OCI-LY1 (cell line): ENCODE measurements at regions not wholly inside any gene's neighbourhood (a gene's known extent, or its start where the extent isn't known, plus 50 kb on each side); places are given as distances from the start of the nearest gene placed in this dataset.

Source experiments
- H2AFZ ChIP-seq: fragments of 200-600 bp; sonication (generic), shearing (Covaris generic); 2 replicates; pipeline ENCODE4 v1.6.0; 2014; ENCODE audit warnings: antibody characterized with exemption, mild to moderate bottlenecking, low read length
- H3F3A ChIP-seq: fragments of 200-600 bp; sonication (generic), shearing (Covaris generic); 2 replicates; pipeline ENCODE4 v1.6.0; 2014; ENCODE audit warnings: mild to moderate bottlenecking, antibody characterized with exemption, low read length, moderate library complexity; ENCODE audit not compliant: insufficient read depth
- H3K27ac ChIP-seq: fragments of 200-600 bp; sonication (generic); 2 replicates; pipeline ENCODE4 v1.5.1; 2014; ENCODE audit warnings: low read length, mixed run types, mild to moderate bottlenecking, low read depth; ENCODE audit not compliant: poor library complexity, severe bottlenecking
- H3K27me3 ChIP-seq: fragments of 200-600 bp; sonication (generic); 2 replicates; pipeline ENCODE4 v1.6.0; 2014; ENCODE audit warnings: antibody characterized with exemption, mild to moderate bottlenecking, low read length, moderate library complexity; ENCODE audit not compliant: insufficient read depth
- H3K36me3 ChIP-seq: fragments of 200-600 bp; sonication (generic); 2 replicates; pipeline ENCODE4 v1.6.1; 2014; ENCODE audit warnings: mild to moderate bottlenecking, antibody characterized with exemption, low read length, moderate library complexity, mixed read lengths; ENCODE audit not compliant: insufficient read depth
- H3K4me1 ChIP-seq: fragments of 200-600 bp; sonication (generic); 2 replicates; pipeline ENCODE4 v1.5.1; 2014; ENCODE audit warnings: mild to moderate bottlenecking, low read length, moderate library complexity; ENCODE audit not compliant: insufficient read depth, severe bottlenecking
- H3K4me2 ChIP-seq: fragments of 200-600 bp; sonication (generic), shearing (Covaris generic); 2 replicates; pipeline ENCODE4 v1.6.1; 2014; ENCODE audit warnings: low read length
- H3K4me3 ChIP-seq: fragments of 200-600 bp; sonication (generic); 2 replicates; pipeline ENCODE4 v1.5.1; 2014; ENCODE audit warnings: low read length, low read depth, mild to moderate bottlenecking, mixed read lengths; ENCODE audit not compliant: poor library complexity, severe bottlenecking
- H3K79me2 ChIP-seq: fragments of 200-600 bp; shearing (Covaris generic); 2 replicates; pipeline ENCODE4 v1.6.1; 2016; ENCODE audit warnings: mixed run types, low read length, mixed read lengths; ENCODE audit not compliant: insufficient read depth
- H3K9ac ChIP-seq: fragments of 200-600 bp; sonication (generic), shearing (Covaris generic); 2 replicates; pipeline ENCODE4 v1.6.1; 2014; ENCODE audit warnings: mild to moderate bottlenecking, low read length, mixed read lengths
- H3K9me2 ChIP-seq: fragments of 200-600 bp; sonication (generic), shearing (Covaris generic); 2 replicates; pipeline ENCODE4 v1.6.1; 2014; ENCODE audit warnings: low read depth, mild to moderate bottlenecking, low read length, mixed read lengths
- H3K9me3 ChIP-seq: fragments of 200-600 bp; shearing (Covaris generic); 2 replicates; pipeline ENCODE4 v1.6.1; 2014; ENCODE audit warnings: low read length, mixed read lengths
- H4K20me1 ChIP-seq: fragments of 200-600 bp; sonication (generic), shearing (Covaris generic); 2 replicates; pipeline ENCODE4 v1.6.0; 2016; ENCODE audit warnings: mild to moderate bottlenecking, low read length; ENCODE audit not compliant: insufficient read depth
- EZH2 ChIP-seq: fragments of 200-600 bp; sonication (generic), shearing (Covaris generic); IDR thresholded peaks from 2 replicates; pipeline ENCODE4 v1.8.0; 2017; ENCODE audit warnings: borderline replicate concordance, mixed run types, mild to moderate bottlenecking, antibody characterized with exemption, low read length, moderate library complexity, mixed read lengths
- TF ChIP-seq, protein P1 (sequence below): fragments of 200-600 bp; sonication (generic), shearing (Covaris generic); IDR thresholded peaks from 2 replicates; pipeline ENCODE4 v1.5.1; 2017; ENCODE audit warnings: mild to moderate bottlenecking, antibody characterized with exemption, low read length, moderate library complexity, mixed read lengths

DNA sequence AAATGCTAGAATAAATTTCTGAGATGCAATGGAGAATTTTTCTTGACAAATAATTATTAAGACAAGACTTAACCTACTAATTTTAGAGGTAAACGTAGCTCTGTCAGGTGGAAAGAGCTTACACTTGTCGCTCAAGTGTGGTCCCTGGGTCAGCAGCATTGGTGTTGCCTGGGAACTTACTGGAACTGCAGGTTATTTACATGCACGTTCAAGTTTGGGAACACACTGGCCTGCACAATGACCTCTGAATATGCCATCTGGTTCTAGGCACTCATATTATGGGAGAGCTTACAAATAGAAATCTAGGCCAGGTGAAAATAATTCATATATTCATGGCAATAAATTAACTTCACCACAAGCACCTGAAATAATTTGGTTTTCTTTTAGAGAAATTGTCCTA is 88.5 kb upstream of the BCL9 start:
- H3K9me3 ChIP-seq: no peaks in the 10 kb centered on the region
- no peaks in the 10 kb centered on the region for H3F3A ChIP-seq
- H3K36me3 ChIP-seq: no peaks in the 10 kb centered on the region
- H3K79me2 ChIP-seq: no peaks in the 10 kb centered on the region
- no peaks in the 10 kb centered on the region for H4K20me1 ChIP-seq
- H3K27ac ChIP-seq: no peak overlapping the region
- TF ChIP-seq EZH2: no peak
- TF ChIP-seq, protein P1, sequence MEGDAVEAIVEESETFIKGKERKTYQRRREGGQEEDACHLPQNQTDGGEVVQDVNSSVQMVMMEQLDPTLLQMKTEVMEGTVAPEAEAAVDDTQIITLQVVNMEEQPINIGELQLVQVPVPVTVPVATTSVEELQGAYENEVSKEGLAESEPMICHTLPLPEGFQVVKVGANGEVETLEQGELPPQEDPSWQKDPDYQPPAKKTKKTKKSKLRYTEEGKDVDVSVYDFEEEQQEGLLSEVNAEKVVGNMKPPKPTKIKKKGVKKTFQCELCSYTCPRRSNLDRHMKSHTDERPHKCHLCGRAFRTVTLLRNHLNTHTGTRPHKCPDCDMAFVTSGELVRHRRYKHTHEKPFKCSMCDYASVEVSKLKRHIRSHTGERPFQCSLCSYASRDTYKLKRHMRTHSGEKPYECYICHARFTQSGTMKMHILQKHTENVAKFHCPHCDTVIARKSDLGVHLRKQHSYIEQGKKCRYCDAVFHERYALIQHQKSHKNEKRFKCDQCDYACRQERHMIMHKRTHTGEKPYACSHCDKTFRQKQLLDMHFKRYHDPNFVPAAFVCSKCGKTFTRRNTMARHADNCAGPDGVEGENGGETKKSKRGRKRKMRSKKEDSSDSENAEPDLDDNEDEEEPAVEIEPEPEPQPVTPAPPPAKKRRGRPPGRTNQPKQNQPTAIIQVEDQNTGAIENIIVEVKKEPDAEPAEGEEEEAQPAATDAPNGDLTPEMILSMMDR: no peak
- no peak overlapping the region for H3K4me2 ChIP-seq
- H3K4me1 ChIP-seq: no peaks in the 10 kb centered on the region
- H3K9ac ChIP-seq: no peak overlapping the region
- no peak overlapping the region for H3K4me3 ChIP-seq
- H3K27me3 ChIP-seq: no peaks in the 10 kb centered on the region
- no peak overlapping the region for H2AFZ ChIP-seq
- no peaks in the 10 kb centered on the region for H3K9me2 ChIP-seq

DNA sequence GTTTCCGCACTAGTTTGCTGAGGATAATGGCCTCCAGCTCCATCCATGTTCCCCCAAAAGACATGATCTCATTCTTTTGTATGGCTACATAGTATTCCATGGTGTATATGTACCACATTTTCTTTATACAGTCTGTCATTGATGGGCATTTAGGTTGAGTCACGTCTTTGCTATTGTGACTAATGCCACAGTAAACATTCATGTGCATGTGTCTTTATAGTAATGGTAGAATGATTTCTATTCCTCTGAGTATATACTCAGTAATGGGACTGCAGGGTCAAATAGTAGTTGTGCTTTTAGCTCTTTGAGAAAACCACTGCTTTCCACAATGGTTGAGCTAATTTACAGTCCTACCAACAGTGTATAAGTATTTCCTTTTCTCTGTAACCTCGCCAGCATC is 78.3 kb upstream of the BCL9 start:
- H2AFZ ChIP-seq: no peak overlapping the region
- no peak overlapping the region for H3K4me3 ChIP-seq
- H3K27me3 ChIP-seq: no peaks in the 10 kb centered on the region; the same call in 1 of the 2 replicates
- H3K79me2 ChIP-seq: no peaks in the 10 kb centered on the region
- H3K27ac ChIP-seq: no peak overlapping the region
- no peak overlapping the region for H3K9ac ChIP-seq
- no peaks in the 10 kb centered on the region for H3K9me2 ChIP-seq
- no peaks in the 10 kb centered on the region for H3F3A ChIP-seq
- TF ChIP-seq EZH2: no peak
- TF ChIP-seq, protein P1: no peak
- no peaks in the 10 kb centered on the region for H3K36me3 ChIP-seq
- no peaks in the 10 kb centered on the region for H4K20me1 ChIP-seq
- H3K9me3 ChIP-seq: no peaks in the 10 kb centered on the region
- H3K4me2 ChIP-seq: no peak overlapping the region
- H3K4me1 ChIP-seq: no peaks in the 10 kb centered on the region

DNA sequence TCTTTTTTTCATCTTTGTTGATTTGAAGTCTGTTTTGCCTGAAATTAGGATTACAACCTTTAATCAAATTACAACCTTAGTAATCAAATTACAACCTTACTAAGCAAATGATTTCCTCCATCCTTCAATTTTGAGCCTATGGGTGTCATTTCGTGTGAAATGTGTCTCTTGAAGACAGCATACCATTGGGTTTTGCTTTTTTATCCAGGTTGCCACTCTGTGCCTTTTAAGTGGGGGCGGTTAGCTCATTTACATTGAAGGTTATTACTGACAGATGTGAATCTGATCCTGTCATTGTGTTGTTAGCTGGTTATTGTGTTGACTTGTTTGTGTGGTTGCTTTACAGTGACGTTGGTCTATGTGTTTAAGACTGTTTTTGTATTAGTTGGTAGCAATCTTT is 74.8 kb upstream of the BCL9 start:
- Histone ChIP-seq H3K9ac (no peak overlapping the region), H2AFZ (no peak overlapping the region), H3K9me3 (no peaks in the 10 kb centered on the region), H3F3A (no peaks in the 10 kb centered on the region), H3K27me3 (no peaks in the 10 kb centered on the region; the same call in 1 of the 2 replicates), H3K4me2 (no peak overlapping the region), H3K79me2 (no peaks in the 10 kb centered on the region), H3K4me1 (no peaks in the 10 kb centered on the region), H4K20me1 (no peaks in the 10 kb centered on the region), H3K27ac (no peak overlapping the region), H3K9me2 (no peaks in the 10 kb centered on the region), H3K4me3 (no peak overlapping the region), H3K36me3 (no peaks in the 10 kb centered on the region)
- TF ChIP-seq, protein P1: no peak
- no peak for TF ChIP-seq EZH2
